NK-92 treated with Interleukin-12 subunit alpha and Interleukin-12 subunit beta, amount 100 ng/mL, for 24 hours (cell line): ENCODE measurements at regions not wholly inside any gene's neighbourhood (a gene's known extent, or its start where the extent isn't known, plus 50 kb on each side); places are given as distances from the start of the nearest gene placed in this dataset.
"Not testable (repeated sequence)": the region's sequence is repeated elsewhere in the genome, so short reads cannot be mapped to it uniquely, and the experiment has no call there.

Experiments
- DNase-seq: peaks from one replicate; lab custom pipeline; 2025; lab: John Stamatoyannopoulos, UW

DNA sequence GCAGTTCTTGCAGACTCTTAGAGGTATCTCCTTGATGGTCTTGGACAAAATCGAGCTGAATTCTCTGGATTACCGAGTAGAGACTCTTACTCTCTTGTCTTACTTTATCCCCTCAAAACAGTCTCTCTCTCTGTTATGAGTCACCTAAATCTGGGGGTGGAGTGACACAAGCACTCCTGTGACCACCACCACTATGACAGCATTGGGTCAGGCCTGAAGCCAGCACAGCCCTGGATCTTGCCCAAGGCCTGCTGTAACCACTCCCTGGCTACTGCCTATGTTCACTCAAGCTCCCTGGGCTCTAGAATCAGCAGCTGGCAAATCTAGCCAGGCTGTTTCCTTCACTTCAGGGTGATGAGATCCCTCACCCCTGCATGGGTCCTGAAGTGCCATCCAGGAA lies 662.5 kb downstream of the LUZP2 start:
- no peak for DNase-seq

DNA sequence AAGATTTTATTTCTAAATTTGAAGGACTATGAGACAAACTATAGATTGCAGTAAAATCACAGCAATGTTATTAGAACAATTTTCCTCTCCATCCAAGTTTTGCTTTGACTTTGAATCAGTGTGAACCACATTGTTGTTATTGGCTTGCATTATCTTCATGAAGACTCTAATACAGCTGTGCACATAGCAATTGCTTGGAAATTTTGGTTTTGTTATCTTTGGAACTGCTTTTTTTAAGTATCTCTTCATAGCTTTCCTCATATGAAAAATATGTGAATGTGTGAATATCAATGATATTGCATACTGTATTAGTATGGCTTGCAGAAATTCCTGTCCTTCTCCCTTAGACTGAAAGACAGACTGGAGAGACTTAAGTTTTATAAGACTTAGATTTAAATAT lies 666.6 kb downstream of the LUZP2 start:
- DNase-seq, result no peak

DNA sequence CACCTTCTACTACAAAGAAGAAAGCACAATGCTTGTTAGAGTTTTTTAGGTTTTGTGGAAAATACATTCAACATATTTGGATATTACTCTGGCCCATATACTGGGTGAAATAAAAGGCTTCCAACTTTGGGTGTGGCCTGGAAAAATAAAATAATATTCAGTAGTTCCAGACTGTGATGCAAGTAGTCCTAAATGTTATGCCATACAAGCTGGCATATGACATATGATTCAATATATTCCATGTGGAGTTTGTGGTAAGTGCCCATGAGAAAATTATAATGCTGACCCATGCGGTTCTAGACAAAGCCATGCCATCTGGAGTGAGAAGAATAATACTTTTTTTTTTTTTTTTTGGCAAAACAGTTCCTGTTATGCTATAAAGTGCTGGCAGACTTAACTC lies 683.3 kb downstream of the LUZP2 start:
- DNase-seq, result no peak

DNA sequence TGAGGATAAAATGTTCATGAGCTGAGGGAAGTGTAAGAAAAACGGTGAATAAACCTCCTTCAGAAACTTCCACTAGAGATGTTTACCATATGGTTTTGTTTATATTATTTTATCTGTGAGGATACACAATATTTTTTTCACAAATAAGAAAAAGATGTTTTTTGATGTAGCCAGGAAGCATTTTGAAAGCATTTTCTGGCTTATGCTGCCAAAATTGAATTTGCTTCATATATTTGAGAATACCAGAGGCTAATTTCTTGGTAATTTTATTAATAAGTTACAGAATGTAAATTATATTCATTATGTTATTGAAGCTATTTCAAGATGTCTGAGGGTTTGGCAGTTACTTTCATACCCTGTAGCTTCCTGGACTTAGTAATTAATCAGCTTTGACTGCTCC lies 686.6 kb downstream of the LUZP2 start:
- DNase-seq, result no peak

DNA sequence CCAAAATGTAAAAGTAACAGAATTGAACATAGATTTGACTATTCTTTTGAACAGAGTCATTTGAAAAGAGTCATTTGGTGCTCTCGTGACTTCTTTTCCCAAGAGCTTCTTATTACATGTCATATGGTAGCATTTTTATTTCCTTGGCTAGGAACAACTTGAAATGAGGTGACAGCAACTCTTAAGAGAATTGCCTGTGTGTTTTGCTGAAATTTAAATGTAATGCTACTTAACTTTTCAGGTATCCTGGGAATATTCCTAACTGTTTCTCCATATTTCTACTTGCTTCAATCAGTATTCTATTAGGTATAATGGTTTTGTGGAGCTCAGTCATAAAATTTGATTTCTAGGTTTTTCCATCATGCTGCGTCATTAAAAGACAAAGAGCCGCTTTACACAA lies 700.7 kb downstream of the LUZP2 start:
- no peak for DNase-seq

DNA sequence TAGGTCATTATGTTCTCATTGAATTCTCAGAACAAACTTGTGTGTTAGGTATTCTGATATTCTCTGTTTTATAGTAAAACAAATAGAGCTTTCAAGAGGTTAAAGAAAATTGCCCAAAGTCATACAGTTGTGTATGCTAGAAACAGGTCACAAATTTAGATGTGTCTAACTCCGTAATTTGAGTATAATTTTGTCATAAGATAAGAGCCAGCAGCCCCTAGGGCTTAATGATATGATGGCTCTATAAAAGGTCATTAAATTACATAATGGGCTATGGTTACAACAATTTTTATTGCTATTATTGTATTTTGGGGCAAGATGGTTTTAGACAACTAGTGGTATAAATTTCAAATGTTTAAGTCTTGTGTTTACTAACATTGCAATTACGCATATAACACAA lies 701.9 kb downstream of the LUZP2 start:
- no peak for DNase-seq

DNA sequence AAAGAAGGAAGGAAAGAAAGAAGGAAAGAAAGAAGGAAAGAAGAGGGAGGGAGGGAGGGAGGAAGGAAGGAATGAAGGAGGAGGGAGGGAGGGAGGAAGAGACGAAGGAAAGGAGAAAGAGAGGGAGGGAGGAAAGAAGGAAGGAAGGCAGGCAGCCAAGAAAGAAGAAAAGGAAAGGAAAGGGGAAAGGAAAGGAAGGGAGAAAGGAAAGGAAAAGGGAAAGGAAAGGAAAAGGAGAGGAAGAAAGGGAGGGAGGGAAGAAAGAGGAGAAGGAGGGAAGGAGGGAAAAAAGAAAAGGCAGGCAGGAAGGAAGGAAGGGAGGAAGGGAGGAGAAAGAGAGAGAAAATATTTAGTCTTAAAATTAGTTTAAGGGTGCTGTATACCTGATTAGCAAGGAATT lies 704.1 kb downstream of the LUZP2 start:
- DNase-seq, result no peak

DNA sequence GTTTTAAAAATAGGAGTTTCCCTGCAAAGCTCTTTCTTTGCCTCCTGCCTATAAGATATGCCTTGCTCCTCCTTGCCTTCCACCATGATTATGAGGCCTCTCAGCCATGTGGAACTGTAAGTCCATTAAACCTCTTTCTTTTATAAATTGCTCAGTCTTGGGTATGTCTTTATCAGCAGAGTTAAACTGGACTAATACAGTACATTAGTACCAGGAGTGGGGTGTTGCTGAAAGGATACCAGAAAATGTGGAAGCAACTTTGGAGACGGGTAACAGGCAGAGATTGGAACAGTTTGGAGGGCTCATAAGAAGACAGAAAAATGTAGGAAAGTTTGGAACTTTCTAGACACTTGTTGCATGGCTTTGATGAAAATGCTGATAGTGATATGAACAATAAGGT lies 709.9 kb downstream of the LUZP2 start:
- no peak for DNase-seq

DNA sequence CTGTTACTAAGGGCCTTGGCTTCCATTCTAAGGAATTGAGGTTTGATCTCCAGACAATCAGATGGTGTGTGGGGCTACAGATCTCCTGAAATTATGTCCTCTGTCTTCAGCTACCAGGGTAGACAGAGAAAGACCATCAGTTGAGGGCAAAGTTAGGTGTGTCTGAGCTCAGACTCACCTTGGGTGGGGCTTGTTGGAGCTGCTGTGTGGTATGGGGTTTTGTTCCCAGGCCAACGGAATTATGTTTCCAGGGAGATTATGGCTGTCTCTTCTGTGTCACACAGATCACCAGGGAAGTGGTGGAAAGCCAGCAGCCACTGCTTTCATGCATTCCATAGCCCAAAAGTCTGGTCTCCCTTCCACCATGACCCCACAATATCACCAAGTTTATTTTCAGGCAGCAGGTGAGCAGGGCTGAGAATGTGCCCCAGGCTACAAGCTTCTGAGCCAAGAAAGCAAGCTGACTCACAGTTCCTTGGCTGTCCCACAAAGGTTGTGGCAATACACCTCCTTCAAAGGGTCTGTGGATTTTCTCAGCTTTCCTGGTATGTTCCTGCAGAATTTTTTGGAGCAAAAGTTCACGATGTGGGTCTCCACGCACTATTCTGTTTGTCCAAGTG lies 714.9 kb downstream of the LUZP2 start:
- no peak for DNase-seq

DNA sequence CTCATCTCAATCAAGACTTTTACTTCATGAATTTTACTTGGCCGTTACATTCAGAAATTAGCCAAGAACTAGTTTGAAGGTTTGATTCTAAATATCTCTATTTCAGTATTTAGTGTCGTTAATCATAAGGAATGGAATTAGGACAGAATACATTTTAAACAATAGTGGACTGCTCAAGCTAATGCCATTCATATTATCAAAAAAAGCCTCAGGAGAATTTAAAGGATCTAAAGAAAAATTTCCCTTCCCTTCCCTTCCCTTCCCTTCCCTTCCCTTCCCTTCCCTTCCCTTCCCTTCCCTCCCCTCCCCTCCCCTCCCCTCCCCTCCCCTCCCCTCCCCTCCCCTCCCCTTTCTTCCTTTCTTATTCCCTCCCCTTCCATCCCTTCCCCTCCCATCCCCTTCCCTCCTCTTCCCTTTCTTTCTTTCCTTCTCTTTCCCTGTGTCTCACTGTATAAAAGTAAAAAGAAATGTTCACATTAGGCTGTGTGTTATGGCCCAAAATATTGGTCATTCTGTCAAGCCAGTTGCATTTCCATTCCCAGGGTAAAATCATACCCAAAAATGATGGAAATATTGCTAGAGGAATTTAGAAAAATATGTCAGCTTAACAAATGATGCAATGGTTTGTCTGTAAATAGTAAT lies 717.8 kb downstream of the LUZP2 start:
- DNase-seq, result no peak

DNA sequence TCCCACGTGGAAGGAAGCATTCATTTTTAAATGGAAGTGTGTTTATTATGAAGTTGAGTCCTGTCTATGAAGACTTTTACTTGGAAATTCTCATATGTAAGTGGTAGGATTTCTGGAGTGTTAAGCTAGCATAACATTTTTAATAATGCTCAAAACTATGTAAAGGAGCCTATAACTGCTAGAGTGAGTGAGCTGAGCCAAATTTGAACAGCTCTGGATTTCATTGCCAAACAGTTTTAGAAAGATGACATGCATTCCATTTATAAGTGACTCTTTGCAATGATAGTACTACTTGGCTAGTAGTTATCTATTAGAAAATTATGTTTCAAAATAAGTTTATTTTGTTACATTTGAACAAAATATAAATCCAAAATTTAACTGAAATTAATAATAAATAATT lies 721.2 kb downstream of the LUZP2 start:
- no peak for DNase-seq

DNA sequence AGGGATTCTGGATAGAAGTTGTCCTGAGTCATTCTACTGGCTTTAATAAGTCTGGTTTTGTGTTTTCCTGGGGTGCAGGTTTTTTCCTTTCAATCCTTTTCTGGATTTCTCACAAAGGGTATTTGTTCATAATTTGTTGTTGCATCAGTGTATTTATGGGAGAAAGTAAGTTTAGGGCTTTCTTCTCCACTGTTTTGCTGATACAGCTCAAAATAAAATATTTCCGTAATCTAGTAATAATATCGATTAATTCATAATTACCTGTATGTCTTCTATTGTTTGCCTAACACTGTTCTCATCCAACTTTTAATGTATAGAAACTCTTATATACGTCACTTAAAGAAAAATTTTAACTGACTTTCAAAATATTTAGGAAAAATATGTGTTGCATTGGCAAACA lies 728.2 kb downstream of the LUZP2 start:
- DNase-seq, result no peak

DNA sequence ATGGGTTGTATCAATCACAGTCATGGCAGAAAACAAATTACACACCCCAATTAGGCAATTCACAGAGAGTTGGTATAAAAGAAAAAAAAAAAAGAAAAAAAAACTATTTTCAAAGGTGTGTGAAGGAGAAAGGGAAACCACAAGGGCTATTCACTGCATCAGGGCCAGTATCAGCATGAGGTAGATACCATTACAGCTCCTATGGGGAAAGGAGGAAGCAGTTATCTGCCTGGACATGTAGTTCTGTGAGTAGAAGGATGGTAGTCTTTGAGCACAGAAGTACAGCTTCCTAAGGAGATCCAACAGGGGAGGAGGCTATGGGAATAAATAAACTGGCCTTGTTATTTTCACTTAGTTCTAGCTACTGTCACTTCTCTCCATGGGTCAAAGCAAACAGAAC lies 746.1 kb downstream of the LUZP2 start:
- DNase-seq, result no peak

DNA sequence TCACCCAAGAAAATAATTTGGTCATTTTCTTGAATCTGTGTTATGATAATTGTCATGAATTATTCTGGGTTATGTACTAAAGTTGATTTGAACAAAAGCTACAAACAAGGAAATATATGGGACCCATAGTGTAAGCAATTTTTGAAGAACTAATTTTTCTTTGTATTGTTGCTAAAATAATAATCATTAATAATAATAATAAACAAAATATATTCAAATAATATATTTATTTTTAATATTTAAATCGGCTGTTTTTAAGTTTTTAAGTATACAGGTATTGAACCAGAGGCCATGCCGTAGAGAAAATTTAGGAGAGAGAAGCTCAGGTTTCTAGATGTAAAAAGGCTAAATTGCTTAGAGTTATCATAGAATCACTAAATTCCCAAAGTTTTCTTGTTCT lies 747.3 kb downstream of the LUZP2 start:
- no peak for DNase-seq

DNA sequence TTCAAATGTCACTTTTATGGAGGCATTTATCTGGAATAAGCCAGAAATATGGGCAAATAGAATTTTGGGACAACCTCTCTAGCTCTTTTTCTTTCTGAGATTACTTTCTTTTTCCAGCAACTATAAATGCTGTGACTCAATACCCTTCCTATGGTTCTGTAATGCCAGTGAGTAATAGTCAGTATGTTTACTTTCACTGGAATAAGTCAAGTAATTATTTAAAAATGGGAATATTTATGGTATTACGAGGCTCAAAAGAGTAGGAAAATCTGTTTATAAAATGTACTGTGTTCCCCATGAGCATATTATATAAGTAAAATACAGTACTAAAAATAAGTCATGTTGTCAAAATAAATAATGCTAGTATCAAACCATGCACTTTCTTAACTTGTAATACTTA lies 750.5 kb downstream of the LUZP2 start:
- DNase-seq, result no peak

DNA sequence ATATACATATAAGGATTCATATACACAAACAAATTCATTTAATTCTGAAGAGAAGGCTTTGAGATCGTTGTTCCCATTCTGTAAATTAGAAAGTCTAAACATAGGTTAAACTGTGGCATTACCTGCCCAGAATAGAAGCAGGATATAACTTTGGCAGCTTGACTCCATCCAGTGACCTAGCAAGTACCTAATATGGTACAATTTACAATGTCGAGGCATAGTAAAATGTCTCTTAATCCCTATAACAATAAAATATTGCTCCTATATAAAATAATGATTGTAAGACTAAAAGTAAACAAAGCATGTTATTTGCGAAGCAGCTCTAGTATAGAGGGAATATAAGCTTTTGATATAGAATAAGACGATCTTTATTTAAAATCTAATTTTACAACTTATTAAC lies 756.0 kb downstream of the LUZP2 start:
- DNase-seq, result no peak

DNA sequence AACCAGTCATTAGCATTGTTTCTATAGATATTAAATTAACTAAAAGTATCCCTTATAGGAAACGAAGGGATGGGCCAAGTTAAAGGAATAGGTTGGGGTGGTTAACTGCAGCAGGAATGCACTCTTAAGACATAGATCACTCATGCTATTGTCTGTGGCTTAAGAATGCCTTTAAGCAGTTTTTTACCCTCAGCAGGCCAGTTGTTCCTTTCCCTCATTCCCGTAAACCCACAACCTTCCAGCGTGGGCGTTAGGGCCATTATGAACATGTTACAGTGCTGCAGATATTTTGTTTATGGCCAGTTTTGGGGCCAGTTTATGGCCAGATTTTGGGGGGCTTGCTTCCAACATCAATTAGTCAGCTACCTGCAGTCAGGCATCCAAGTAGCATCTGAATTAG lies 767.0 kb downstream of the LUZP2 start:
- not testable (repeated sequence) for DNase-seq

DNA sequence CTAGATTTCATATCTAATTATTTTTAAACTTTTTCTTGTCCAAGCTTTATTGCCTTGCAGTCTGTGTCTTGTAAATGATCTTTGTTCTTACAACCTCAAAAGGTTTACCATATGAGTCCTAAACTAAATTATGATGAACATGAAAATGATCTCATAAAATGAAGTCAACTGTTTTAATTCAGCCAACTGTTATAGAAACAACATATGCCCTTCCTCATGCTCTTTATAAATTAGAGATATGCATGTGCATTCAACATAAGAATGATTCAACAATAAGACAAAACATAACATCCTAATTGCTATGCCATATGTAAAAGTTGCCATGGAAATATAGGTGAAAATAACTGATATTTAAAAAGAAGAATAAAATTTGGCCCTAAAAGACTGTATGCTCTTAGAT lies 774.4 kb downstream of the LUZP2 start:
- no peak for DNase-seq

DNA sequence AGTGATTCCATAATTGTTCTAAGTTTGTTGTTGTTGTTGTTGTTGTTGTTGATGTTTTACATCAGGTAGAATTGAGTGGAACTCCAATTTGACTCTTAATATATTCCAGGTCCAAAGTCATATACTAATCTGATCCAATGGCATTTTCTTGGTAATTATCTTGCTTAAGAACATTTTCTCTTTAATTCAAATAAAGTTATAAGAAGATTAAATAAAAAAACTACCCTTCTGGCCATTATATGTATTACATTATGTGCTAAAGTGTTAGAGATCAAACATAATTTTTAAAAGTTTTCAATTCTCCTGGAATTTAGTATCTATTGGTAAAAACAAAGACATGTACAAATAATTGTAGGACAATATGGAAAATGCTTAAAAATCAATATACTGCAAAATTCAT lies 775.4 kb downstream of the LUZP2 start:
- no peak for DNase-seq

DNA sequence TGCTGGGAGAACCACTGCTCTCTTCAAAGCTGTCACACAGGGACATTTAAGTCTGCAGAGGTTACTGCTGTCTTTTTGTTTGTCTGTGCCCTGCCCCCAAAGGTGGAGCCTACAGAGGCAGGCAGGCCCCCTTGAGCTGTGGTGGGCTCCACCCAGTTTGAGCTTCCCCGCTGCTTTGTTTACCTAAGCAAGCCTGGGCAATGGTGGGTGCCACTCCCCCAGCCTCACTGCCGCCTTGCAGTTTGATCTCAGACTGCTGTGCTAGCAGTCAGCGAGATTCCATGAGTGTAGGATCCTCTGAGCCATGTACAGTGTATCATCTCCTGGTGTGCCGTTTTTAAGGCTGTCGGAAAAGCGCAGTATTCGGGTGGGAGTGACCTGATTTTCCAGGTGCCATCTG lies 784.0 kb downstream of the LUZP2 start:
- not testable (repeated sequence) for DNase-seq

DNA sequence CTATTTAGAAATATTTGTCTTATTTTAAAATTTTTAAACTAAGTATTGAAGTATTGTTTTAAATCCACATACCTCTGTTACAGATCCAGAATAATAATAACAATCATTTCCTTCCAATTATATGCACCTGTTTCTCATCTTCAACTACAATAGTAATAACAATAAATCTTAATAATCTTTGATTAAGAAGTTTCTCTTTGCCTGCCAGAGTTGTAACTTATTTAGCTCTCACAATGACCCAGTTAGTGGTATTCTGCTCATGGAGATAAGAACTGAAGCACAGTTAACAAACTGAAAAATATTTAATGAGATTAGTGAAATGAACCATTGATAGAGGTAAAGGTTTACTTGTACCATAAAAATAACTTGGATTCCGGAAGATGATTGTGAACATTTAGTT lies 796.3 kb downstream of the LUZP2 start:
- DNase-seq, result no peak

DNA sequence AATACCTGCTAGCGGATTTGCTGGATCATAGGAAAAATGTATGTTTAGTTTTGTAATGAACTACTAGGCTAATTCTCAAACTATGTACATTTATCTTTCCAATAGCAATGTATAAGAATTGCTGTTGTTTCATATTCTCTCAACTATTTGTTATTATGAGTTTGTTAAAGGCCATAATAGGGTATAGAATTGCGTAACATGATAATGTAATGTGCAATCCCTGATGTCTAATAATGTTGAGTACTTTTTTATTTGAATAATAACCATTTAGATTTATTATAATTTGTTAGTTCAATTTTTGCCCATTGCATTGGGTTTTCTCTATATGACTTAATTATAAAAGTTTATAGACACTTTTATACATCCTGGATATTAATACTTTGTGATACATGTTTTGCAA lies 801.6 kb downstream of the LUZP2 start:
- DNase-seq, result no peak

DNA sequence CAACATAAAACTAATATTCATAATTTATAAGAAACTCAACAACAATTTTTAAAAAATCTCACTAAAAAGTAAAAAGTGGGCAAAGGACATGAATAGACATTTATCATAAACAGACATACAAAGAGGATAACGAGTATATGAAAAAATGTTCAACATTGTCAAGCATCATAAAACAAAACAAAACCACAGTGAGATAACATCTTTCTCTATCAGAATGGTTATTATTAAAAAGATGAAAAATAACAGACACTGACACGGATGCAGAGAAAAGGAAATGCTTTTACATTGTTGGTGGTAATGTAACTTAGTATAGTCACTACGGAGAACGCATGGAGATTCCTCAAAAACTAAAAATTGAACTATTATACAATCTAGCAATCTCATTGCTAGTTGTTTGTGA lies 813.0 kb downstream of the LUZP2 start:
- DNase-seq, result no peak

DNA sequence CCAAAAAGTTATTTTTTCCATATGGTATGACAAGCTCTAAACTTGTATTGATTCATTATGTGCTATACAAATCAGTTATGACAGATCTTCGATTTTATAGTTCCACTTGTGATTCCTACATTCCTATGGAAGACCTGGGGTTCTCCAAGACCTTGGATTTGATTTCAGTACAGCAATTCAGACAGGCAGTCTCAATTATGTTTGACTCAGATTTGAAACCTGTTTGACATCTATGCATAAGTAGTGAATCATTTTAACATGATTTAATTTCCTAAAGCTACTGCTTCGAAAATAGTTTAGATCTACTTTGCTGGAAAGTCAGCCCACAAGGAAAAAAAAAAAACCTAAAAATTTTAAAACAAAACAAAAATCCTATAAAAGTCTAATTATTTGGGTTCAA lies 820.4 kb downstream of the LUZP2 start:
- DNase-seq, result no peak
